ENCODE measurements at regions not wholly inside any gene's neighbourhood (a gene's known extent, or its start where the extent isn't known, plus 50 kb on each side); places are given as distances from the start of the nearest gene placed in this dataset.

DNA sequence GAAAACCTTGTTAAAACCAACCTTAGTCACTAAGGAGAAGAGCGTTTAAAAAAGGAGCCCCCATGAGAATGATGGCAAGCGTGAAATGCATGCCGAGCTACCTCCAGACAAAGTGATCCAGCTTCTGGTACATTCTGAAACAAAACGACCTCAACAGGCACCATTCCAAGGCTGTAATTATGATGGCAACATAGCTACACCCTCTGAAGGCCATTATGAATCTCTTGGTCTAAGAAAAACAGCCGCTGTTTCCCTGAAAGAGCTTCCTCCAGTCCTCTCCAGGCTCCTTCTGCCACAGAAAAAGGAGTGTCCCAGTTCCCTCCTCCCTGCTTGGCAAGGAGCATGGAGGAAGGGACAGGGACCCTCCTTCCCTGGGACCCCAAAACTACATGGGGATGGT lies 50.0 kb upstream of the ABLIM1 start:
- intact Hi-C loops (cut with DNase I; ENCODE audit: low total_unique reads) = no loop called here
- no peaks in the 10 kb centered on the region for H3K9me3 ChIP-seq
- TF ChIP-seq, protein P1, sequence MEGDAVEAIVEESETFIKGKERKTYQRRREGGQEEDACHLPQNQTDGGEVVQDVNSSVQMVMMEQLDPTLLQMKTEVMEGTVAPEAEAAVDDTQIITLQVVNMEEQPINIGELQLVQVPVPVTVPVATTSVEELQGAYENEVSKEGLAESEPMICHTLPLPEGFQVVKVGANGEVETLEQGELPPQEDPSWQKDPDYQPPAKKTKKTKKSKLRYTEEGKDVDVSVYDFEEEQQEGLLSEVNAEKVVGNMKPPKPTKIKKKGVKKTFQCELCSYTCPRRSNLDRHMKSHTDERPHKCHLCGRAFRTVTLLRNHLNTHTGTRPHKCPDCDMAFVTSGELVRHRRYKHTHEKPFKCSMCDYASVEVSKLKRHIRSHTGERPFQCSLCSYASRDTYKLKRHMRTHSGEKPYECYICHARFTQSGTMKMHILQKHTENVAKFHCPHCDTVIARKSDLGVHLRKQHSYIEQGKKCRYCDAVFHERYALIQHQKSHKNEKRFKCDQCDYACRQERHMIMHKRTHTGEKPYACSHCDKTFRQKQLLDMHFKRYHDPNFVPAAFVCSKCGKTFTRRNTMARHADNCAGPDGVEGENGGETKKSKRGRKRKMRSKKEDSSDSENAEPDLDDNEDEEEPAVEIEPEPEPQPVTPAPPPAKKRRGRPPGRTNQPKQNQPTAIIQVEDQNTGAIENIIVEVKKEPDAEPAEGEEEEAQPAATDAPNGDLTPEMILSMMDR (IDR thresholded peaks at IDR 0.05) = no peak
- TF ChIP-seq POLR2A (IDR thresholded peaks at IDR 0.05) = no peak
- TF ChIP-seq POLR2AphosphoS5 (IDR thresholded peaks at IDR 0.05) = no peak
- H3K27ac ChIP-seq = no peak overlapping the region
- no peaks in the 10 kb centered on the region for H3K27me3 ChIP-seq
- H3K4me3 ChIP-seq = no peak overlapping the region
- H3K36me3 ChIP-seq = no peaks in the 10 kb centered on the region
- DNase-seq (ENCODE audit: low spot score in 2 of 2) = no peak
- H3K4me1 ChIP-seq = no peaks in the 10 kb centered on the region

DNA sequence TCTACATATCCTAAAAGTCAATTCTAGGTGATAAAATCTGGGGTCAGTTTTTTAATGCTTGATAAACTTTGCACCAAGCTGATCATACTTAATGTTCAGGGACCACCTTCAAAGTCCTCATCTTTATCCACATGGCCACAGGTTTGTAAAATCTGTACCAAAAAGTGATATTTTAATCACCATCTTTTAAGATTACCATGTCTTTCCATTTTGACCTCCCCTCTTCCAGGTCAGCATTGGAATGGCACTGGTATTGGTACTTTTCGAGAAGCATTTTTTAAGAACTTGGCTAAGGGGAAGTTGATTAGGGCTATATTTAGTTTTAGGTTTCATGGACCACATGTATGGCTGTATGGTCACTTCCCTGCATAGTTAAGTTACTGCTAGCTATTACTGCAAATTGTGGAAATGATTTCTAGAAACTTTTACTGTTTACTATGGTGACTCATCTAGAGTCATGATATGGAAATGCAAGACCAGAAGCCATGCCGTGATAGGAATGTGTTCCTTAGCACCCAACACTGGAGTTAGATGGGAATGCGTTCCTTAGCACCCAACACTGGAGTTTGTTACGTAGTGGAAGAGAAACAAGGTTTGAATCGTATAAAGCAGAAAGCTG lies 50.8 kb upstream of the ABLIM1 start:
- no peaks in the 10 kb centered on the region for H3K4me1 ChIP-seq
- no peaks in the 10 kb centered on the region for H3K9me3 ChIP-seq
- H3K27ac ChIP-seq = no peak overlapping the region
- TF ChIP-seq POLR2AphosphoS5 (IDR thresholded peaks at IDR 0.05) (no peak), POLR2A (IDR thresholded peaks at IDR 0.05) (no peak)
- TF ChIP-seq, protein P1 (IDR thresholded peaks at IDR 0.05) = no peak
- intact Hi-C loops (cut with DNase I; ENCODE audit: low total_unique reads) = no loop called here
- no peak overlapping the region for H3K4me3 ChIP-seq
- DNase-seq (ENCODE audit: low spot score in 2 of 2) = no peak
- H3K36me3 ChIP-seq = no peaks in the 10 kb centered on the region
- H3K27me3 ChIP-seq = no peaks in the 10 kb centered on the region

DNA sequence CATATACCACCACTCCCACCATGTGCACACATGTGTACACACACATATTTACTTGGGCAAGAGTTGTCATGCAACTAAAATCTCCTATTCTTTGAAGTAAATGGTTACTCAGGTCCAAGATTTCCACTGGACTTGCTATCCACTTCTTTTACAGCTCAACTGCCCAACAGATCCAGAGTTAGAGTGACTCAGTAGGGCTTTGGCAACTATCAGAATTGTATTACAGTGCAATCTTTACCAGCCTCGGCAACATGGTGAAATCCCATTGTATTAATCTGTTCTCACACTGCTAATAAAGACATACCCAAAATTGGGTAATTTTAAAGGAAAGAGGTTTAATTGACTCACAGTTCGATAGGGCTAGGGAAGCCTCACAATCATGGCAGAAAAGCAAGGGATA lies 51.9 kb upstream of the ABLIM1 start:
- no peak for DNase-seq (ENCODE audit: low spot score in 2 of 2)
- intact Hi-C loops (cut with DNase I; ENCODE audit: low total_unique reads) = no loop called here
- no peaks in the 10 kb centered on the region for H3K36me3 ChIP-seq
- TF ChIP-seq, protein P1 (IDR thresholded peaks at IDR 0.05) = no peak
- no peak for TF ChIP-seq POLR2A (IDR thresholded peaks at IDR 0.05)
- no peak for TF ChIP-seq POLR2AphosphoS5 (IDR thresholded peaks at IDR 0.05)
- H3K4me1 ChIP-seq = no peaks in the 10 kb centered on the region
- no peaks in the 10 kb centered on the region for H3K9me3 ChIP-seq
- no peaks in the 10 kb centered on the region for H3K27me3 ChIP-seq
- no peak overlapping the region for H3K27ac ChIP-seq
- no peak overlapping the region for H3K4me3 ChIP-seq

DNA sequence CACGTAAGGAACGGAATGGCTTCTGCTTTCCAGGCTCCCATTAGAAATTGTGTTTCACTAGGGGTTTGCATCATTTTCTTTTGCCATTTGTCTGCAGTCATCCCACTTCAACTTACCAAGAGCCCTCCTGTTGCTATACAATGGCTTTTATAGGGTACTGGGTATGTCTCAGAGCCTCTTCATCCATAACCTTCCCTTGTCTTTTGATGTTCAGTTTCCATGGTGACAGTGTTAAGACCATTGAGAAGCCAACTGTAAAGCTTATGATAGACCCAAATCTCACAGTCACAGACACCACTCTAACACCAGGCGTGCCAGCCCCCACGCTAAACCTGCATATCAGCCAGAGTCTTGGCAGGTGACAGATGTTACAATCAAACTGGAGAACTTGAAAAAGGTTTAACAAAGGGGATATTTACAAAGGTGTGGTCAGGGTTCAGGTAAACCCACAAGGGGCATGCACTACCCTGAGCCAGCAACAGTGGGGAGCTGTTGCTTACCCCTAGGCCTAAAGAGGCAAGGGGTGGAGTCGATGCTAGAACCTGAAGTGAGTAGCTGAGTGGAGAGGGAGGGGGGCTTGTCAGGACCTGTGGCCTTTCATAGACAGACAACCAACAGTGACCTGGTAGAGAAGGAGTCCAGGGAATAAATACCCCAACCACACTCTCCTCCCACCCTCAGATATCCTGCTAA lies 53.2 kb upstream of the ABLIM1 start:
- intact Hi-C loops (cut with DNase I; ENCODE audit: low total_unique reads) = no loop called here
- no peak for DNase-seq (ENCODE audit: low spot score in 2 of 2)
- peaks cover 0 to 6% of the 10 kb centered on the region in 2 donors for H3K4me1 ChIP-seq

DNA sequence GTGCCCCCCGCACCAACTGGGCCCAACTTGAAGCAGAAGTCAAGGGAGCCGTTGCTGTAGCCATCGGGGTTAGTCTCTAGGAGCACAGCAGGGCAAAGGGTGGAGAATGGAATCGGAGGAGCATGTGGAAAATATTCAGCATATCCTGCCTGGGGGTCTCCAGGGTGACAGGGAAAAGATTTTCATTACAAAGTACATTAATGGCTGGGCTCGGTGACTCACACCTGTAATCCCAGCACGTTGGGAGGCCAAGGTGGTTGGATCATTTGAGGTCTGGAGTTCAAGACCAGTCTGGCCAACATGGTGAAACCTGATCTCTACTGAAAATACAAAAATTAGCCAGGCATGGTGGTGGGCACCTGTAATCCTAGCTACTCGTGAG lies 53.8 kb upstream of the ABLIM1 start:
- no peak overlapping the region for H3K4me3 ChIP-seq
- H3K27me3 ChIP-seq = no peaks in the 10 kb centered on the region
- peaks cover 0 to 6% of the 10 kb centered on the region in 2 donors for H3K4me1 ChIP-seq
- DNase-seq (ENCODE audit: low spot score in 2 of 2) = no peak
- TF ChIP-seq POLR2A (IDR thresholded peaks at IDR 0.05) (no peak), POLR2AphosphoS5 (IDR thresholded peaks at IDR 0.05) (no peak)
- TF ChIP-seq, protein P1 (IDR thresholded peaks at IDR 0.05) = no peak
- intact Hi-C loops (cut with DNase I; ENCODE audit: low total_unique reads) = no loop called here
- H3K27ac ChIP-seq = no peak overlapping the region
- H3K9me3 ChIP-seq = no peaks in the 10 kb centered on the region
- no peaks in the 10 kb centered on the region for H3K36me3 ChIP-seq

More for the DNA sequence above, 53.2 kb upstream of the ABLIM1 start:
- H3K36me3 ChIP-seq = no peaks in the 10 kb centered on the region
- H3K27me3 ChIP-seq = no peaks in the 10 kb centered on the region
- H3K4me3 ChIP-seq = no peak overlapping the region
- H3K27ac ChIP-seq = no peak overlapping the region
- H3K9me3 ChIP-seq = no peaks in the 10 kb centered on the region
- TF ChIP-seq, protein P1 (IDR thresholded peaks at IDR 0.05) = no peak
- TF ChIP-seq POLR2AphosphoS5 (IDR thresholded peaks at IDR 0.05) = no peak
- TF ChIP-seq POLR2A (IDR thresholded peaks at IDR 0.05) = no peak

Data from breast epithelium (tissue), 4 donors.